ENCODE measurements at regions not wholly inside any gene's neighbourhood (a gene's known extent, or its start where the extent isn't known, plus 50 kb on each side); places are given as distances from the start of the nearest gene placed in this dataset.

GRCh38 chr17:51352798-51353197, 92.5 kb downstream of the UTP18 start:
- no peak for DNase-seq
- Histone ChIP-seq H4K20me1 (ENCODE audit: insufficient read depth) (no peaks in the 10 kb centered on the region), H3K27me3 (ENCODE audit: insufficient read depth, low read depth) (peaks cover 98% of the 10 kb centered on the region), H3F3A (ENCODE audit: insufficient read depth, low read depth) (no peaks in the 10 kb centered on the region), H3K27ac (no peak overlapping the region), H3K9me3 (ENCODE audit: insufficient read depth, low read depth) (no peaks in the 10 kb centered on the region), H3K9me2 (ENCODE audit: insufficient read depth) (no peaks in the 10 kb centered on the region), H3K79me2 (ENCODE audit: low read depth) (no peaks in the 10 kb centered on the region), H3K4me2 (no peak overlapping the region), H3K36me3 (ENCODE audit: low read depth) (no peaks in the 10 kb centered on the region), H2AFZ (no peak overlapping the region), H3K4me3 (no peak overlapping the region), H3K4me1 (replicated peaks; ENCODE audit: insufficient read depth) (no peaks in the 10 kb centered on the region)
- intact Hi-C loops (cut with micrococcal nuclease; ENCODE audit: unreplicated experiment) = no loop called here
- no TSS peak for BruUV-seq (replicated peaks)
- TF ChIP-seq EZH2 (IDR thresholded peaks at IDR 0.05; ENCODE audit: low read depth) (no peak), CTCF (conservative IDR thresholded peaks at IDR 0.05) (no peak)
- ChIA-PET CTCF (no interaction called here), POLR2A (ENCODE audit: unreplicated experiment) (no interaction called here)

DNA sequence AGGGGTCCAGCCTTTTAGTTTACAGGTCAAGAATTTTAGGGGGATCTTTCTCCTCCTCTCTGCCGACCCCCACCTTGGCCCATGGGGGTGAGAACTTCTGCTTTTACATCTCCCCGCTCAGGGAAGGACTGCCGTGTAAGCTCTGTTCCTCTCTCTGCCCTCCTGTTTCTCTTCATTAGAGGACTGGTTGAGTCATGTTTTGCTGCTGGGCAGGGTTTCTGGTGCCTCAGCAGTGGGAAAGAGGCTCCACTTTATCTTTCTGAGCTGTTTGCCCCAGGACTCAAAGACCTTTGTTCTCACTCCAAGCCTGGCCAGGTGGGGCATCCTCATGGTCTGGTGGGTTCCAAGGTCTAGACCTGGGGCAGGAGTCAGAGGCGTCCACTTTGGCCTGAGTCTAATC, 93.0 kb downstream of the UTP18 start:
- Histone ChIP-seq H3K4me1 (replicated peaks; ENCODE audit: insufficient read depth) (no peaks in the 10 kb centered on the region), H3F3A (ENCODE audit: insufficient read depth, low read depth) (no peaks in the 10 kb centered on the region), H2AFZ (no peak overlapping the region), H3K27me3 (ENCODE audit: insufficient read depth, low read depth) (peaks cover 98% of the 10 kb centered on the region), H3K36me3 (ENCODE audit: low read depth) (no peaks in the 10 kb centered on the region), H3K4me3 (no peak overlapping the region), H3K9me2 (ENCODE audit: insufficient read depth) (no peaks in the 10 kb centered on the region), H3K79me2 (ENCODE audit: low read depth) (no peaks in the 10 kb centered on the region), H3K4me2 (no peak overlapping the region), H4K20me1 (ENCODE audit: insufficient read depth) (no peaks in the 10 kb centered on the region), H3K27ac (no peak overlapping the region), H3K9me3 (ENCODE audit: insufficient read depth, low read depth) (no peaks in the 10 kb centered on the region)
- TF ChIP-seq CTCF (conservative IDR thresholded peaks at IDR 0.05) (no peak), EZH2 (IDR thresholded peaks at IDR 0.05; ENCODE audit: low read depth) (no peak)
- DNase-seq = no peak
- intact Hi-C loops (cut with micrococcal nuclease; ENCODE audit: unreplicated experiment) = no loop called here
- BruUV-seq (replicated peaks) = no TSS peak
- ChIA-PET POLR2A (ENCODE audit: unreplicated experiment) (no interaction called here), CTCF (no interaction called here)

DNA sequence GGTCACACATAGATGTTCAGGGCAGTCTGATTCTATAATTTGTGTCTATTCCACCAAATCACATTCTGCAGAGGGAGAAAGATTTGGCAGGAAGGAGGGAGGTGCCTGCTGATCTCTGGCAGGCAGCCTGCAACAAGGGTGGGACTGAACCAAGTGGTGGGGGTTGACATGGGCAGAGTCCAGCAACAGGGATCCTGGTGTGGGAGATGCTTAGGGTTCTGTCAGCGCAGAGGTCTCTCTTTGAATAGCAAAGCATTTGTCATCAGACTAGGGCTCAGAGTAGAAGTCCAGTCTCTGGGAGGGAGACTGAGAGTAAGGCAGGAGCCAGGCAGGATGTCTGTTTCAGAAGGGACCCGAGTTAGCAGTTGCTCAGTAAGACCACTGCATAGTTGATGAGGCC, 94.6 kb downstream of the UTP18 start:
- intact Hi-C loops (cut with micrococcal nuclease; ENCODE audit: unreplicated experiment) = no loop called here
- Histone ChIP-seq H3K9me3 (ENCODE audit: insufficient read depth, low read depth) (no peaks in the 10 kb centered on the region), H3K27me3 (ENCODE audit: insufficient read depth, low read depth) (peaks cover 99% of the 10 kb centered on the region), H3K9me2 (ENCODE audit: insufficient read depth) (no peaks in the 10 kb centered on the region), H3K79me2 (ENCODE audit: low read depth) (no peaks in the 10 kb centered on the region), H3K4me2 (no peak overlapping the region), H3K4me1 (replicated peaks; ENCODE audit: insufficient read depth) (no peaks in the 10 kb centered on the region), H2AFZ (no peak overlapping the region), H4K20me1 (ENCODE audit: insufficient read depth) (0 out of 2 replicates have a peak, but pooled peaks cover 2% of the 10 kb centered on the region), H3K36me3 (ENCODE audit: low read depth) (no peaks in the 10 kb centered on the region), H3F3A (ENCODE audit: insufficient read depth, low read depth) (no peaks in the 10 kb centered on the region), H3K4me3 (no peak overlapping the region), H3K27ac (no peak overlapping the region)
- ChIA-PET CTCF (no interaction called here), POLR2A (ENCODE audit: unreplicated experiment) (no interaction called here)
- no peak for DNase-seq
- no TSS peak for BruUV-seq (replicated peaks)
- TF ChIP-seq CTCF (conservative IDR thresholded peaks at IDR 0.05) = no peak
- TF ChIP-seq EZH2 (IDR thresholded peaks at IDR 0.05; ENCODE audit: low read depth) = no peak
